Mammary epithelial cell (primary cell): ENCODE measurements at regions not wholly inside any gene's neighbourhood (a gene's known extent, or its start where the extent isn't known, plus 50 kb on each side); places are given as distances from the start of the nearest gene placed in this dataset.

Experiments
- CTCF ChIP-seq, 2 donors: IDR thresholded peaks in 1 of 2; conservative IDR thresholded peaks in 1 of 2; 2 replicates each; pipeline ENCODE4 v1.5.1; 2011 to 2012; ENCODE audit warnings: inconsistent platforms in 2 of 2, low read length in 2 of 2, mild to moderate bottlenecking in 2 of 2, control low read depth in 1 of 2, low read depth in 1 of 2; ENCODE audit not compliant: insufficient read depth in 1 of 2; ENCODE audit errors: extremely low read depth in 1 of 2
- EZH2 ChIP-seq: IDR thresholded peaks from 2 replicates; pipeline ENCODE4 v1.6.1; 2012; ENCODE audit warnings: low read length, inconsistent platforms, borderline replicate concordance

DNA sequence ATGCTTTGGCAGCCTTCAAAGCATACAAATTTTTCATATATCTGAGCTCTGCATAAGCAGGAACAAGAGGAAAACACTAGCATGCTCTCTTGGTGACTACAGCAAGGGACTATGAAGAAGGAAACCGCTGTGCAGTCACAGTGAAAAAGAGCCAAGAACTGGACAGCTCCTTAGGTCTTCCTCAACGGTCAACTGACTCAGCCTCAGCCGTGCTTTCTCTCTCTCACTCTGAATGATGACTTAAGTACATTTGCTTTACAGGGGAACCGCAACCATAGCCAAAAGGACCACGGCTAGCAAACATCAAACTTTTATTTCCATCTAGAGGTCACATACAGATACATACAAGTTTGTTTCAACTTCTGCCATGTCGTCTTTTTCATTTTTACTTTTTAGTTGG lies 69.9 kb downstream of the HYCC1 start:
- TF ChIP-seq CTCF (conservative IDR thresholded peaks at IDR 0.05 in 1 of 2, IDR thresholded peaks at IDR 0.05 in 1 of 2; ENCODE audit: extremely low read depth in 1 of 2, insufficient read depth in 1 of 2, low read depth in 1 of 2, low read length in 2 of 2) (no peak), EZH2 (no peak)
